ENCODE measurements at regions not wholly inside any gene's neighbourhood (a gene's known extent, or its start where the extent isn't known, plus 50 kb on each side); places are given as distances from the start of the nearest gene placed in this dataset.

DNA sequence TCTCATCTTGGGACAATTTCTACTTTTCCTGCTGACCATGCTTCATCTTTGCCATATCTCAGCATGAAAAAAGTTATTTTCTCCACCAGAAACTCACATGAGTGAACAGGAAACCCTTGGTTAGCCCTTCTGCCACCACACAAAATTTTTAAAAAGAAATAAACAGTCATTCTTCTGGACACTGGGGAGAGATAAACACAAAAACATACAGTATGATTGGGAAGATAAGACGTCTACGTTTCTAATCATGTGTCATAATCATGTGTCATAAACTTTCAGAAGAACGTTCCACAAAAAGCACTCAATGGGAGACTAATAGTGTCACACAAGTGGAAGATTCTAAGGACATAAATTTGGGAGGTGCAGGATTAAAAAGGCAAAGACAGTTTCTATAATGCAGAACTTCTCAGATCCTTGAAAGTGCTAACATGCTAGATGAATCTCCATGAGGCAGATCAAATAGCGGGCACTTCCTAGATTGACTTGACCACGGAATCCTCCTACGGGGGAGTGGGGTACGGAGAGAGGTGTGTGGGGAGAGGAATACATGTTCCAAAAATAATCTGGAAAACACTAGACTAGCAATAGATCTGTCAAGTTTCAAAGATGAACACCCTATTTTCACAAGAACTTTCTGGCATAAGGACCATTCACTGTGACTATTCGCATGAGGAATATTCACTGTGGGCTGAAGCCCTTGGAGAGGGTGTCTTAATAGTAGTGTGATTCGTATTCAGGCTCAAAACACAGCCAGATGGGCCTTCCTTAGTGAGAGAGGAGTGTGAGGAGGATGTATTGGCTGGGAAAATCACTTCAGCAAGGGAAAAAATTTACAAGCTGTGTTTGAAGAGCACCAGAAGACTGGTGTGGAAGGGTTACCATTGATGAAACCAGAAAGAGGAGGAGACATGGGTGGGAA, 206.7 kb downstream of the SETD4 start:
- no peak for DNase-seq (ENCODE audit: extremely low read depth in 1 of 2, low read depth in 1 of 2)

DNA sequence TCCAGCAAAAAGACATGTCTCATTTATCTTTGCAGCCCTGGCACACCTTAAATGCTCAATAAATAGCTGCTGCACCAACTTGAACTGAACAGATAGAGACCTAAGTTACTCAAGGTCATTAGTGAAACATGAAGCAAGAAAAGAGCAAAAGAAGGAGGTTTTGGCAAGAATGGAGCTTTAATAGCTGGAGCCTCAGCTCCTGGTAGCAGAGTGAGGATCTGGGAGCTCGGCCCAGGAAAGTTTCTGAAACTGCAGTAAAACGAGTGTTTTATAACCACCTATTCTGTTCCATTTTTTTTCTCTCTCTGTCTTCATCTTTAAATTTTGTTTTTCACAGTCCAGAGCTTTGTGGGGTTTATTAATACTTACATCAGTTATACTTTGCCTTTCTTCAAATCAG, 207.5 kb downstream of the SETD4 start:
- no peak for DNase-seq (ENCODE audit: extremely low read depth in 1 of 2, low read depth in 1 of 2)

DNA sequence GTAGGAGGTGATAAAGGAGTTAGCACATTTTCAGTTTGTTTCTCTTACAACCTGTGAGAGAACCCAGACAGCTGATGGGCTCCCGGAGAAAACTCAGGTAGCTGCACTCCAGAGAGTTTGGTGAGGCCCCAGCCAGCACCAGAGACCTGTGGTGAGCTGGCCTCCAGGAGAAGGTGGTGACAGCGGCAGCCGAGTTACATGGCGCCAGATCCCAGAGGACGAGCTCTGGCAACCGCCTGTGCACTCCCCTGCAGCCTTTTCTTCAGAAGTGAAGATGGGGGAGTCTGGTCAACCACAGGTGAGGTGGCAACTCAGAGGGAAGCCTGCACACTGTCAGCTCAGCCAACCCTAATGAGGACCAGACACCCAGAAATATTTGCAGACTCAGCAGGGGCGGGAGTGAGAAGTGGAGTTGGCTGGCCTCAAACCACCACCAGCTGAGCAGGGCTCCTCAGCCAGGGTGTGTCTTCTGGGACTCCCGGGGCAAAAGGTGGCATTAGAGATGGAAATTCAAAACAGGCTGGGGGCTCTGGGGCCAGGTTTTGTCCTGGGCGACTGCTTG, 209.7 kb downstream of the SETD4 start:
- no peak for DNase-seq (ENCODE audit: extremely low read depth in 1 of 2, low read depth in 1 of 2)

DNA sequence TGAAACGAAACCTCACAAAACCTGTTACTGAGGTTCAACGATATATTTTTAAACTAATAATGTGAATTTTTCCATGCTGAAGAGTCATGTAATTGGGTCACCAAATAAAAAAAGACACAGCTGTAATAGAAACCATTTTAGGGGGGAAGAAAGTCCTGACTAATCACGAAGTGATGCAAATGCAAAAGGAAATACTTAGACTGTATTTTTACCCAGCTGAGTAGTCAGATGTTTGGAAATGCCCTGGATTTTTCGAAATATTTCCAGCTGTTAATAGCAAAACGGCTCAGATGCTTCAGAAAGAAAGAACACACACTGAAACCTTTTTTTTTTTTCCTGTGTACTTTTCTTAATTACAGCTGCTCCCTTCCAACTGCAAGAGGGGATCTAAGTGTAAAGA, 210.3 kb downstream of the SETD4 start:
- no peak for DNase-seq (ENCODE audit: extremely low read depth in 1 of 2, low read depth in 1 of 2)

DNA sequence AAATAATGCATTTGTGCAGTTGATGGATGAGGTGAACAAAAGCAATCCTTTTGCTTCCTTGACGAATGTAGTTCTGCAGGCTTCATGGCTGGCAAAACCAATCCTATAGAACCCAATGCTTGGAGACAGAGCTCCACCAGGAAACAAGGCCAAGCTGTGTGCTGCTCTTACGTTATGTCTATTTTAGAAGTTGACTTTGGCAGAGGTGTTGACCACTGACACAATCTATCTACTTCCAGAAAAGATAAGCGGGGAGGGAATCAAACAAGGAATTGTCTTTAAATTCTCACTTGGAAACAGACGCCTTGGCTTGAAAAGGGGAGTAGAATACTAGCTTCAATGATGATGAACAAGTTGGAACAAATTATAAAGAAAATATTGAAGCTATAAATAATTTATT, 211.2 kb downstream of the SETD4 start:
- no peak for DNase-seq (ENCODE audit: extremely low read depth in 1 of 2, low read depth in 1 of 2)

DNA sequence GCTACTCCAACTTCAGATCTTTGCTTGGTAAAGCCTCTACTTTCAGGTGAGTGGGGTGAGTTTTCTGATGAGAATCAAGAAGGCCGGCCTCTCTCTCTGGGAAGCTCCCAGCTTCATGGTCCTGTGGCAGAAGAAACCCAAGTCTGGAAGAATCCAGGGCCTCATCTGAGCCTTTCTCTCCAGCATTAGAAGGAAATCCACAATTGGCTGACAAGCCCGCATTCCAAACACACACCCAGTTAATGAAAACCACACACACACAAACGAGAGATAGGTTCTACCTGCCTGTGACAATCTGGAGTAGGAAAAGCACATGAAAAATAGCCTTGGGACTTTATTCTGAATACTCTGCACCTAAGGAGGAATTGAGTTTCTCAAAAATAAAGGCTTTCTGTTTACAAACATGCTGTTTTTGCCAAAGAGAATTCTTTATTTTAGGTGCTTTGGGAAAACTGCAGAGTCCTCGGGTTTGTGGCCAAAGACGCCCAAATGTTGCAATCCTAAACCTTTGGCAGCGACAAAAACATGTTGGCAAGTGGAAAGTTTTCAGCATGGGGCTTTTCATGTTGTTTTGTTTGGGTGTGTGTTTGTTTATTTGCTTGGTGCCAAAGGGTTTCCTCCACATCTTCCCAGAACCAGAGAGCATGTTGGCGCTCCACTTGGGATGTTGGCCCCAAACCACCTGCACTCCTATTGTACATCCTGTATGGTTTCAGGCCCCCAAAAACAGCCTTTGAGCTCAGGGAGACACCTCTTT, 216.2 kb downstream of the SETD4 start:
- no peak for DNase-seq (ENCODE audit: extremely low read depth in 1 of 2, low read depth in 1 of 2)

DNA sequence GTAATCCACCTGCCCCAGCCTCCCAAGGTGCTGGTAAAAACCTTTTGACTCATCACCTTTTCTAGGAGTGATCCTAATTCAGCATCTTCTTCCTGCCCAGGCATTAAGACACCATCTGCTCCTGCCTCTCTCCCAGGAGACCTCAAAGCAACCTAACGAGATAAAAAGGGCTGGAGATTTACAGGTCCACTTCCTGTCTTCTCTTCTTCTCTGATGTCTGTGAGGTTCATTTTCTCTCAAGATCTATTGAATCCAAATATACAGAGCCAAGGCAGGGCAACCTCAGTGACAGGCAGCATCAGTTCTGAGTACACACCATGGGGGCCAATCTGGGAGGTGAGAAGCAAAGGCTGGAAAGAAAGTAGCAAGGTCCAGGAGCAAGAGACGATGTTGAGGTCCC, 219.4 kb downstream of the SETD4 start:
- DNase-seq (ENCODE audit: extremely low read depth in 1 of 2, low read depth in 1 of 2), result no peak

DNA sequence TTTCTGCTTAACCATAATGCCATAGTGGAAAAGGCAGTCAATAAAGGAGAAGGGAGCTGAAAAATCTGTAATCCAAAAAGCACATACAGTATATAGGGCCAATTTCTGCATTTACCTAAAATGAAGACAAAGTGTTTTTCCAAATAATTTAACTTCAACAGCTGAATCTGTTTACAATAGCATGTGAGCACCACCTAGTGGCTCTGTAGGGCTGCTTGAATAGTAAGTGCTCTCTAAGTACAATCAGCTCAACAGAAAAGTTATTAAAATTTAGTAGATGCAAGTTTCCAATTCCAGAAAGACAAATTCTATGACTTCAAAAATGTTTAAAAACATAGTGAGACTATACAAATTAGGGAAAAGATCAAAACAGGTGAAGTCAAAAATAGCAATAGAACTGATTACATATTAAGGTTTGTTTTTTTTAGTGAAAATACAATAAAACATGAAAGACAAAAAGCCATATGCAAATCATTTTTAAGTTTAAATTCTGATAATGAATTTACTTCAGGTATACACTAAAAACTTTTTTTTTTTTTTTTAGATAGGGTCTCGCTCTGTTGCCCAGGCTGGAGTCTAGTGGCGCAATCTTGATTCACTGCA, 220.0 kb downstream of the SETD4 start:
- DNase-seq (ENCODE audit: extremely low read depth in 1 of 2, low read depth in 1 of 2), result peak in 1 of 2 donors; percentile 20

DNA sequence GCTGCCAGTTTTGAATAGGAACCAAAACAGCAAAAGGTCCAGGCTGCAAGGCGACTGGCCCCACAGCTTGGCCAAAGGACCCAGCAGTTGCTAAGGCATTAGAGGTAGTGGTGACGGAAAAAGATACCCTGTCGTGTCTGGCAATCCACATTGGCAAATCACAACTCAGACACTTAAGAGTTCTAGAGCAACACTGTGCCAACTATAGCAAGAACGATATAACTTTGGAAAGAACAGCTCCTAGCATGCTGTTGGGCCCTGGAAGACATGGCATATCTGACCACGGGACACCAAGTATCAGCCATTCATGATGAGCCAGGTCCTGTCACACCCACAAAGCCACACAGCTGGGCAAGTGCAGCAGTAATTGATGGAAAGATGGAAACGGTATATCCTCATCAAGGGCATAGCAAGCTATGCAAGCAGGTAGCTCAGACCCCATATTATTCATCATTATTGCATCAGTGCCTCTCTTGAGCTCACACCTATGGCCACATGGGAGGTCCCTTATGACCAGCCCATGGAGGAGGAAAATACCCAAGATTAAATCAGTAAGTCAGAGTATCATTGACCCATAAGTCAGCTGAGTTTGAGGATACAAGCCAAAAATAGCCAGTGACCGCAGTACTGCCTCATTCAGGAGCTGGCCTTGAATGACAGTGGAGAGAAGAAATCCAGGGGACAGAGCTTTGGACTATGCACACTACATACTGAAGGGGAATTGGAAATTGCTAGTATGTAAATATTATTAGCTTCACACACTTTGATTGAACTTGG, 221.2 kb downstream of the SETD4 start:
- DNase-seq (ENCODE audit: extremely low read depth in 1 of 2, low read depth in 1 of 2), result no peak

DNA sequence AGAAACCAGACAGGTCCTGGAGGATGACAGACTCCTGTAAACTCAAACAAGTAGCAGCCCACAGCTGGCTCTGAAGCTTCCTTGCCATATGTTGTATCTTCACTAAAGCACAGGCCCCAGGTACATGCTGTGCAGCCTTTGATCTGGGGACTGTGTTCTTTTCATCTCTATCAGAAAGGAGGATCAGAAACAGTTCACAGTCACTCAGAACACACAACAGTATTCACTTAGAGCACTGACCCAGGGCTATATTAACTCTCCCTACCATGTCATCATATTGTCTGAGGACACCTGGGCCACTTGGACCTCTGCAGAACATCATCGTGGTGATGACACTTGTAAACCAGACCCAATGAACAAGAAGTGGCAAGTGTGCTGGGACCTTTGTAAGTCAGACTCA, 222.0 kb downstream of the SETD4 start:
- no peak for DNase-seq (ENCODE audit: extremely low read depth in 1 of 2, low read depth in 1 of 2)

DNA sequence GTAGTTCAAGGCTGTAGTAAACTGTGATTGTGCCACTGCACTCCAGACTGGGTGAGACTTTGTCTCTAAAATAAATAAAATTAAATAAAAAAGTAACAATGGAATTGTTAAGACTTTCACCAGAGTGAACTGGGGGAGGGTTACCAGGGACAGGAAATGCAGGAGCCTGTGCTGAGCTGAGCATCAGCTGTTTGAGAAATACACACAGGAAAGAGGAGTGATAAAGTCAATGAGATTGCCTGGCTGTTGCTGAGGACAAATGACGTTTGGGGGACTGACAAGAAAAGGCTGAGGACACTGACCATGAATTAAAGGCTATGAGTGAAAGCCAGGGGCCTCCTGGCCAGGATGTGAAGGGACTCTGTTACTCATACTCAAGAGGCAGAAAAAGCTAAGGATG, 226.3 kb downstream of the SETD4 start:
- DNase-seq (ENCODE audit: extremely low read depth in 1 of 2, low read depth in 1 of 2), result no peak

DNA sequence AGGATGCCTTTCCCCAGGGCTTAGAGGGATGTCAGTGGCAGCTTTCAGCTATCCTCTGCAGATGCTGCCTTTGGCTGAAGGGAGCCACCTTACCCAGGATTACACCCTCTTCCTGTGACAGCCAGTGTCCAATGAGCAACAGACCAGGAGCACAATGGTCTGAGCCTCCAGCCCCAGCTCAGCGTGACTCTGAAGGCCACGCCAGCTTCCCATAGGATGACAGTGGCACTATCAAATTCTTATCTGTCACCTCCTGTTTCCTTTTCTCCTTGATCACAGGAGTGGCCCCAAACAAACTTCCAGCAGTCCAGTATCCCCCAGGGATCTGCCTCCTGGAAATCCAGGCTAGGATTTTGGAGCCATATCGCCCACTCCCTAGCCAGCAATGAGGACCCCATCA, 226.9 kb downstream of the SETD4 start:
- no peak for DNase-seq (ENCODE audit: extremely low read depth in 1 of 2, low read depth in 1 of 2)

DNA sequence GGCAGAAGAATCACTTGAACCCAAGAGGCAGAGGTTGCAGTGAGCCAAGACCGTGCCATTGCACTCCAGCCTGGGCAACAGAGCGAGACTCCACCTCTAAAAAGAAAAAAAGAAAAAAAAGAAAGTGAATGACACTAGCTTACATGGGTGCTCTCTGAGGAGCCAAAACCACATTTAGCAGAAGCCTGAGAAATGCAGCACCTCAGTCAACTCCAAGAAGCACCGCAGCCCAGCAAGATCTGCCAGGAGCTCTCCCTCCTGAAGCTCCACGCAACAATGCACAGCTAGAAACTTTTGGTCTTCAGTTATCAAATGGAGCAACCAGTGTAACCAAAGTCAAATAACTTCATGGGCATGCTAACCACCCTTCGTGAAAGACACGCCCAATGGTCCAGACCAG, 229.1 kb downstream of the SETD4 start:
- no peak for DNase-seq (ENCODE audit: extremely low read depth in 1 of 2, low read depth in 1 of 2)

DNA sequence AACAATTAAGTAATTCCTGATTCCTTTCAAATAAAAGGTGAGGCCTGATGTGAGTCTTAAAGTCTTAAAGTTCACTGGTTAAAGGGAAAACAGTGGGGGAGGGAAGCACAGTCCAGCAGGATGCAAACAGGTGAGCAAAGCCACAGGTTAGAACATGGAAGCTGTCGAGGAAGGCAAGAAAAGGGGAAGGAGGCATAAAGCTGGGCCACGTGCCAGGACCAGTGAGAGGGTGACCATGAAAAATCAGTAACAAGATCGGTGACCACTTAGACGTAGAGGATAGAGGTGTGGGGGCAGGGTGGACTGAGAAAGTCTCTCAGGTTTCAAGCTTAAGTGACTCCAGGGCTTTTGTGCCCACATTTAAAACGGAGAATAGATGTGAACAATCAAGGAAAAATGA, 231.3 kb downstream of the SETD4 start:
- DNase-seq (ENCODE audit: extremely low read depth in 1 of 2, low read depth in 1 of 2), result no peak

DNA sequence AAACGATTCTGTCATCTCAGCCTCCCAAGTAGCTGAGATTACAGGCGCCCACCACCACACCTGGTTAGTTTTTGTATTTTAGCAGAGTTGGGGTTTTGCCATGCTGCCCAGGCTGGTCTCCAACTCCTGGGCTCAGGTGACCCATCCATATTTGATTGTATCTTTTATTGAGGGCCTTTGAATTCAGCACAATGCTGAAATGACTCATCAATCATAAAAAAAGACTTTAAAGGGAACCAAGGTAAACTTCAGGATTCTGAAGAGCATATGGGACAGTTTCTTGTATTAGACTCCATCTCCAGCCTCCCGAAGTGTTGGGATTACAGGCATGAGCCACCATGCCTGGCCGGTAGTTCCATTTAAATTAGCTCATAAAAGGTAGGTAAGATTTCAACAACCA, 232.2 kb downstream of the SETD4 start:
- no peak for DNase-seq (ENCODE audit: extremely low read depth in 1 of 2, low read depth in 1 of 2)

DNA sequence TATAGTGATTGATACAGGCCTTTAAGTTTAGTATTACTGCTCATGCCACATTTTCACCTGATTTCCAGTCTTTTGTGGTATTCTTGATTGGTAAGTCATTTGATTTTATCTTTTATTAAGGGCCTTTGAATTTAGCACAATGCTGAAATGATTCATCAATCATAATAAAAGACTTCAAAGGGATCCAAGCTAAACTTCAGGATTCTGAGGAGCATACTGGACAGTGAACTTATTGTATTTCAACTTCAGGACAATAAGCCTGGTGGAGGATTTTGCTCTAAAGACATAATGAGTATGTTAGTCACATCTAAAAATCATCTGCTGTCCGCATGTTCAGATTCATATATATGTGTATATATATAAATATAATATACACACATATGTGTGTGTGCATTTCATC, 233.3 kb downstream of the SETD4 start:
- no peak for DNase-seq (ENCODE audit: extremely low read depth in 1 of 2, low read depth in 1 of 2)

DNA sequence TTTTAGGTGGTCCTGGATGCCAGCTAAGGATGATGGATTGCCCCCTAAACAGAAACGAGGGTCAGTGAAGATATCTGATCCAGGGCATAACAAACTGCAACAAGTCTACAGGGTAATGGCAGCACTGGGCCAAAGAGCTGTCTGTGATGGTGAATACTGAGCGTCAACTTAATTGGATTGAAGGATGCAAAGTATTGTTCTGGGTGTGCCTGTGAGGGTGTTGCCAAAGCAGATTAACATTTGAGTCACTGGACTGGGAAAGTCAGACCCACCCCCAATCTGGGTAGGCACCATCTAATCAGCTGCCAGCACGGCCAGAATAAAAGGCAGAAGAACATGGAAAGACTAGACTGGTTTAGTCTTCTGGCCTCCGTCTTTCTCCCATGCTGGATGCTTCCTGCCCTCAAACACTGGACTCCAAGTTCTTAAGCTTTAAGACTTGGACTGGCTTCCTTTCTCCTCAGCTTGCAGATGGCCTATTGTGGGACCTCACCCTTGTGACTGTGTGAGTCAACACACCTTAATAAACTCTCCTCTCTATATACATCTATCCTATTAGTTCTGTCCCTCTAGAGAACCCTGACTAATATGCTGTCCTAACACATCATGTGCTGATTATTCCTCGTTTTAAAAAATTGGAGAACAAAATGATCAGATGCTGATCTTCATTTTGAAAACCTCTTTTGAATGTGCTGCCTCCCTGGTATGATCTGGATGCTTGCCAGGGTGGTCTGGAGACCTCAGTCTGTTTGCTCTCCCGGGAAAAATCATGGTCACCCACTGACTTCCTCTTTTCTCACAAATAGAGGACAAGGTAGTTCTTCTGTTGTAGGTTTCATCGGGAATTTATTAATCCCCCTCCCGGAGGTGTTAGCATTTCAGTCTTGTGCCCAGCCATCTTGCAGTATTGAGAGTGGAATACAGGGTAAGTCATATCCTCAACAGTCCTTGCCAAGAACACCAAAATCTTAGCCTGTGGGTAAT, 234.7 kb downstream of the SETD4 start:
- no peak for DNase-seq (ENCODE audit: extremely low read depth in 1 of 2, low read depth in 1 of 2)

DNA sequence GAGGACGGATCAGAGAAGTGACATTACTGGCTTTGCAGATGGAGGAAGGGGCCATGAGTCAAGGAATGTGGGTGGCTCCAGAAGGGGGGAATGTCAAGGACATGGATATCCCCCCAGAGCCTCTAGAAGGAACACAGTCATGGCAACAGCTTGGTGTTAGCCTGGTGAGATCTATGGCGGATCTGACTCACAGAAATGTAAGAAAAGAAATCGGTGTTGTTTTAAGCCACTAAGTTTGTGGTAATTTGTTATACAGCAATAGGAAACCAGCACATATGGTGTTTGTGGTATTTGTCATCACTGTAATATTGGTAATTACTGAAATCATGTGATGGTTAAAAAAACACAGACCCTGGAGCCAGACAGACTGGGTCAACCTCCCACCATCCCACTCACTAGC, 236.2 kb downstream of the SETD4 start:
- no peak for DNase-seq (ENCODE audit: extremely low read depth in 1 of 2, low read depth in 1 of 2)

DNA sequence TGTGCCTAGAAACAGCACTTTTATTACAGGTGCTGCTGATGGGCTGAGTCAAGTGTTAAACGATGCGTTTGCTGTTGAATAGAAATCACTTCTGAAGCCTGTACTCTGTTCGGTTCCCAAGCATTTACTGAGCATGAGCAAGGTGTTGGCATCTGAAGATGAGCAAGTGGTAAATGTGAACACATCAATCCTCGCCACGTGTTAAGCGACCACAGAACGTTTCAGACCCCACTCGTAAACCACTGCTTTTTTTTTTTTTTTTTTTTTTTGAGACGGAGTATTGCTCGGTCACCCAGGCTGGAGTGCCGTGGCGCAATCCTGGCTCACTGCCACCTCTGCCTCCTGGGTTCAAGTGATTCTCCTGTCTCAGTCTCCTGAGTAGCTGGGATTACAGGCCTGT, 241.2 kb downstream of the SETD4 start:
- no peak for DNase-seq (ENCODE audit: extremely low read depth in 1 of 2, low read depth in 1 of 2)

DNA sequence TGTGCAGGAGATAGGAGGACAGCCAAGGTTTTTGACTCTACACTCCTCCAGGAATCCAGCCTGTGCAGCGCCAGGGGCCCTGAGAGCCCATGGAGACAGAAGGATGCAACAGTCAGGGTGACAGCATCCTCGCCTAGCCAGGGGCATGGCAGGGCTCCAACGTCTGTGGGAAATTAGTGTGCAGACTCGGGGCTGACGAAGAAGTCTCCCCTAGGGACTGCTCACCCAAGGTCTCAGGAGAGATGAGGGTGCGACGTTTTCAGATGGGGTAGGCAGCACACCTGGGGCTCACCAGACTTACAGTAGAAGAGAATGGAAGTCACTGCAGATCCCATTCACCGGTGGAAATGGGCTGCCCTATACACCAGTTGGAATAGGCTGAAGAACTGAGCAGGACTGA, 241.7 kb downstream of the SETD4 start:
- no peak for DNase-seq (ENCODE audit: extremely low read depth in 1 of 2, low read depth in 1 of 2)

Measured in stimulated activated CD8-positive, alpha-beta memory T cell treated with anti-CD3 and anti-CD28 coated beads, Interleukin-7, amount 100 ng/mL, for 48 hours (primary cell).